ENCODE measurements at regions not wholly inside any gene's neighbourhood (a gene's known extent, or its start where the extent isn't known, plus 50 kb on each side); places are given as distances from the start of the nearest gene placed in this dataset.
A peak's percentile ranks its signal among the peaks of the same experiment; 100 is the strongest.
"Not testable (repeated sequence)": the region's sequence is repeated elsewhere in the genome, so short reads cannot be mapped to it uniquely, and the experiment has no call there.

DNA sequence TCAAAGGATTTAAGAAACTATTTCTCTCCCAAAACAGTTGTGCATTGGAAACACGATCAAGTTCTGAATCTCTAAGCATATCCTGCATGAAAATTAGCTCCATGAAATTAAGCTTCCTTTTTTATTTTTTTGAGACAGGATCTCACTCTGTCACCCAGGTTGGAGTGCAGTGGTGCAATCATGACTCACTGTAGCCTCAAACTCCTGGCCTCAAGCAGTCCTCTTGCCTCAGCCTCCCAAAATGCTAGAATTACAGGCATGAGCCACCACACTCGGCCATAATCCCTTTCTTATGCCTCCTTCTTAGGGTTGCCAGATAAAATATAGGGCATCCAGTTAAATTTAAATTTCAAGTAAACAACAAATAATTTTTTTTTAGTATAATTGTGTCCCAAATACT lies 124.4 kb downstream of the ARL4C start:
- Histone ChIP-seq H3K9me3 (ENCODE audit: control insufficient read depth in 2 of 2, insufficient read depth in 1 of 2, low read depth in 1 of 2, low read length in 1 of 2) (no peaks in the 10 kb centered on the region), H3K4me1 (ENCODE audit: control insufficient read depth in 2 of 2, insufficient read depth in 2 of 2, low read length in 1 of 2) (peaks cover 5 to 11% of the 10 kb centered on the region in 2 donors), H3K4me3 (ENCODE audit: low read depth in 1 of 2, low read length in 2 of 2) (no peak overlapping the region), H3K27me3 (ENCODE audit: control insufficient read depth in 1 of 2, insufficient read depth in 2 of 2, low read length in 2 of 2) (no peaks in the 10 kb centered on the region), H3K36me3 (ENCODE audit: control insufficient read depth in 2 of 2, insufficient read depth in 2 of 2, low read length in 1 of 2) (no peaks in the 10 kb centered on the region), H3K27ac (ENCODE audit: low read depth in 2 of 2, low read length in 1 of 2) (peak overlapping the region; percentile 10 to 76)
- WGBS, 2 donors = 45 to 59% methylated on average over 2 of the region's 2 CpGs

GRCh38 chr2:234368861-234369261 lies 128.0 kb downstream of the ARL4C start:
- Histone ChIP-seq H3K4me3 (ENCODE audit: low read depth in 1 of 2, low read length in 2 of 2) (no peak overlapping the region), H3K27ac (ENCODE audit: low read depth in 2 of 2, low read length in 1 of 2) (peak overlapping the region; percentile 85 to 97), H3K27me3 (ENCODE audit: control insufficient read depth in 1 of 2, insufficient read depth in 2 of 2, low read length in 2 of 2) (no peaks in the 10 kb centered on the region), H3K9me3 (ENCODE audit: control insufficient read depth in 2 of 2, insufficient read depth in 1 of 2, low read depth in 1 of 2, low read length in 1 of 2) (no peaks in the 10 kb centered on the region), H3K4me1 (ENCODE audit: control insufficient read depth in 2 of 2, insufficient read depth in 2 of 2, low read length in 1 of 2) (peaks cover 5 to 11% of the 10 kb centered on the region in 2 donors), H3K36me3 (ENCODE audit: control insufficient read depth in 2 of 2, insufficient read depth in 2 of 2, low read length in 1 of 2) (no peaks in the 10 kb centered on the region)
- WGBS, 2 donors = 21 to 31% methylated on average over 1 of the region's 1 CpG

- no peaks in the 10 kb centered on the region for H3K27me3 ChIP-seq (ENCODE audit: control insufficient read depth in 1 of 2, insufficient read depth in 2 of 2, low read length in 2 of 2)
- no peaks in the 10 kb centered on the region for H3K9me3 ChIP-seq (ENCODE audit: control insufficient read depth in 2 of 2, insufficient read depth in 1 of 2, low read depth in 1 of 2, low read length in 1 of 2)
- 46 to 61% methylated on average over 2 of the region's 2 CpGs for WGBS, 2 donors
- H3K4me1 ChIP-seq (ENCODE audit: control insufficient read depth in 2 of 2, insufficient read depth in 2 of 2, low read length in 1 of 2) = peaks cover 5 to 15% of the 10 kb centered on the region in 2 donors
- H3K36me3 ChIP-seq (ENCODE audit: control insufficient read depth in 2 of 2, insufficient read depth in 2 of 2, low read length in 1 of 2) = no peaks in the 10 kb centered on the region
- H3K27ac ChIP-seq (ENCODE audit: low read depth in 2 of 2, low read length in 1 of 2) = peak overlapping the region; percentile 76 to 84
- no peak overlapping the region for H3K4me3 ChIP-seq (ENCODE audit: low read depth in 1 of 2, low read length in 2 of 2)
Observed at GRCh38 chr2:234366891-234367290, 130.0 kb downstream of the ARL4C start.

GRCh38 chr2:234364661-234365060 lies 132.2 kb downstream of the ARL4C start:
- no peak overlapping the region for H3K4me3 ChIP-seq (ENCODE audit: low read depth in 1 of 2, low read length in 2 of 2)
- H3K36me3 ChIP-seq (ENCODE audit: control insufficient read depth in 2 of 2, insufficient read depth in 2 of 2, low read length in 1 of 2) = no peaks in the 10 kb centered on the region
- no peaks in the 10 kb centered on the region for H3K9me3 ChIP-seq (ENCODE audit: control insufficient read depth in 2 of 2, insufficient read depth in 1 of 2, low read depth in 1 of 2, low read length in 1 of 2)
- no peak overlapping the region for H3K27ac ChIP-seq (ENCODE audit: low read depth in 2 of 2, low read length in 1 of 2)
- H3K27me3 ChIP-seq (ENCODE audit: control insufficient read depth in 1 of 2, insufficient read depth in 2 of 2, low read length in 2 of 2) = no peaks in the 10 kb centered on the region
- peaks cover 6 to 23% of the 10 kb centered on the region in 2 donors for H3K4me1 ChIP-seq (ENCODE audit: control insufficient read depth in 2 of 2, insufficient read depth in 2 of 2, low read length in 1 of 2)
- WGBS, 2 donors = 80 to 84% methylated on average over 8 of the region's 8 CpGs

DNA sequence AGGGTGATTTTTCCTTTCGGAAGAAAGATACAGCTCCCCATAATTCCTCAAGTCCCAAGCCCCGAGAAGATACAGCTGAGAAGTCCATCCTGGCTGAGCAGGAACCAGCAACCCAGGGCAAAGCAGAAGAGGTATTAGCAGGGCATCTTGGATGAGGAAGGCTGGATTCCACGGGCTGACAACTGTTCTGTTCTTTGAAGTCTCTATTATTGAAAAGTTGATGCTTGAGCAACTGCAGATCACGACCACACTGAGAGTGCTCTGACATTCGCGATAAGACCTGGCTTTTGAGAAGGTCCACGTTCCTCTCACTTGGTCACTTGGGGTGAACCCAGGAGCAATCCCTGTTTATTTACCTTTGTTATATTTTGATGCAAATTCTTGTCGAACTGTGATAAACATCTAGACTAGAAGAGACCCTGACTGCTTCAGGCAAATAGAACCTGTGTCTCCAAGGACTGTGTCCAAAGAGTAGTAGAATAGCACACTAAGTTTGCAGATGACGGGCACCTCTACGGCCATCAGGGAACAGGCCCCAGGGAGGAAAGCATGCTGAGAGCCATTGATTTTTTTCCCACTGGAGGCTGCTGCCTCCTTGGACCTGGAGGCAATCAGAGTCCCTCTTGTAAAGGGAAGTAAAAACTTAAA lies 133.1 kb downstream of the ARL4C start:
- Histone ChIP-seq H3K27me3 (ENCODE audit: control insufficient read depth in 1 of 2, insufficient read depth in 2 of 2, low read length in 2 of 2) (no peaks in the 10 kb centered on the region), H3K4me1 (ENCODE audit: control insufficient read depth in 2 of 2, insufficient read depth in 2 of 2, low read length in 1 of 2) (peaks cover 6 to 23% of the 10 kb centered on the region in 2 donors), H3K9me3 (ENCODE audit: control insufficient read depth in 2 of 2, insufficient read depth in 1 of 2, low read depth in 1 of 2, low read length in 1 of 2) (no peaks in the 10 kb centered on the region), H3K4me3 (ENCODE audit: low read depth in 1 of 2, low read length in 2 of 2) (no peak overlapping the region), H3K27ac (ENCODE audit: low read depth in 2 of 2, low read length in 1 of 2) (peak overlapping the region; percentile 66 to 69), H3K36me3 (ENCODE audit: control insufficient read depth in 2 of 2, insufficient read depth in 2 of 2, low read length in 1 of 2) (no peaks in the 10 kb centered on the region)
- 53 to 56% methylated on average over 10 of the region's 10 CpGs for WGBS, 2 donors

GRCh38 chr2:234363011-234363487 lies 133.8 kb downstream of the ARL4C start:
- WGBS, 2 donors = 17 to 25% methylated on average over 4 of the region's 4 CpGs
- no peaks in the 10 kb centered on the region for H3K36me3 ChIP-seq (ENCODE audit: control insufficient read depth in 2 of 2, insufficient read depth in 2 of 2, low read length in 1 of 2)
- H3K4me1 ChIP-seq (ENCODE audit: control insufficient read depth in 2 of 2, insufficient read depth in 2 of 2, low read length in 1 of 2) = peaks cover 3 to 18% of the 10 kb centered on the region in 2 donors
- peak overlapping the region; percentile 13 to 38 for H3K27ac ChIP-seq (ENCODE audit: low read depth in 2 of 2, low read length in 1 of 2)
- H3K27me3 ChIP-seq (ENCODE audit: control insufficient read depth in 1 of 2, insufficient read depth in 2 of 2, low read length in 2 of 2) = no peaks in the 10 kb centered on the region
- H3K9me3 ChIP-seq (ENCODE audit: control insufficient read depth in 2 of 2, insufficient read depth in 1 of 2, low read depth in 1 of 2, low read length in 1 of 2) = no peaks in the 10 kb centered on the region
- no peak overlapping the region for H3K4me3 ChIP-seq (ENCODE audit: low read depth in 1 of 2, low read length in 2 of 2)

DNA sequence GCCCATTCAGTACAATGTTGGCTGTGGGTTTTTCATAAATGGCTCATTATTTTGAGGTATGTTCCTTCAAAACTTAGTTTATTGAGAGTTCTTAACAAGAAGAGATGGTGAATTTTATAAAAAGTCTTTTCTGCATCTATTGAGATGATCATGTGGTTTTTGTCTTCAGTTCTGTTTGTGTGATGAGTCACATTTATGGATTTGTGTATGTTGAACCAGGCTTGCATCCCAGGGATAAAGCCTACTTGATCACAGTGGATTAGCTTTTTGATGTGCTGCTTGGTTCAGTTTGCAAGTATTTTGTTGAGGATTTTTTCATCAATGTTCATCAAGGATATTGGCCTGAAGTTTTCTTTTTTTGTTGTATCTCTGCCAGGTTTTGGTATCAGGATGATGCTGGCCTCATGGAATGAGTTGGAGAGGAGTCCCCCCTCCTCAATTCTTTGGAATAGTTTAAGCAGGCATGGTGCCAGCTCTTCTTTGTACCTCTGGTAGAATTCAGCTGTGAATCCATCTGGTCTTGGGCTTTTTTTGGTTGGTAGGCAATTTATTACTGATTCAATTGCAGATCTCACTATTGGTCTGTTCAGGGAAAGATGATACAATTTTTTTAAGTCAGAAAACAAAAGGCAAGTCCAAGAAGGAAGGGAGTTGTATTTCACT lies 136.4 kb downstream of the ARL4C start:
- Histone ChIP-seq H3K4me1 (ENCODE audit: control insufficient read depth in 2 of 2, insufficient read depth in 2 of 2, low read length in 1 of 2) (peaks cover 3 to 12% of the 10 kb centered on the region in 2 donors), H3K27ac (ENCODE audit: low read depth in 2 of 2, low read length in 1 of 2) (peak overlapping the region in 1 of 2 donors; percentile 32)
- not testable (repeated sequence) for H3K9me3 ChIP-seq (ENCODE audit: control insufficient read depth in 2 of 2, insufficient read depth in 1 of 2, low read depth in 1 of 2, low read length in 1 of 2); H3K27me3 ChIP-seq (ENCODE audit: control insufficient read depth in 1 of 2, insufficient read depth in 2 of 2, low read length in 2 of 2); H3K36me3 ChIP-seq (ENCODE audit: control insufficient read depth in 2 of 2, insufficient read depth in 2 of 2, low read length in 1 of 2); H3K4me3 ChIP-seq (ENCODE audit: low read depth in 1 of 2, low read length in 2 of 2)

GRCh38 chr2:234357666-234358065 lies 139.2 kb downstream of the ARL4C start:
- WGBS, 2 donors = 76 to 77% methylated on average over 2 to 3 of the region's 3 CpGs
- Histone ChIP-seq H3K9me3 (ENCODE audit: control insufficient read depth in 2 of 2, insufficient read depth in 1 of 2, low read depth in 1 of 2, low read length in 1 of 2) (no peaks in the 10 kb centered on the region), H3K27ac (ENCODE audit: low read depth in 2 of 2, low read length in 1 of 2) (peak overlapping the region in 1 of 2 donors; percentile 31), H3K27me3 (ENCODE audit: control insufficient read depth in 1 of 2, insufficient read depth in 2 of 2, low read length in 2 of 2) (no peaks in the 10 kb centered on the region), H3K4me1 (ENCODE audit: control insufficient read depth in 2 of 2, insufficient read depth in 2 of 2, low read length in 1 of 2) (peaks cover 3 to 8% of the 10 kb centered on the region in 2 donors), H3K36me3 (ENCODE audit: control insufficient read depth in 2 of 2, insufficient read depth in 2 of 2, low read length in 1 of 2) (no peaks in the 10 kb centered on the region), H3K4me3 (ENCODE audit: low read depth in 1 of 2, low read length in 2 of 2) (no peak overlapping the region)

GRCh38 chr2:234355808-234356365 lies 141.0 kb downstream of the ARL4C start:
- peaks cover 0 to 3% of the 10 kb centered on the region in 2 donors for H3K9me3 ChIP-seq (ENCODE audit: control insufficient read depth in 2 of 2, insufficient read depth in 1 of 2, low read depth in 1 of 2, low read length in 1 of 2)
- 71 to 73% methylated on average over 6 of the region's 6 CpGs for WGBS, 2 donors

More at GRCh38 chr2:234355808-234356365, 141.0 kb downstream of the ARL4C start:
- Histone ChIP-seq H3K27me3 (ENCODE audit: control insufficient read depth in 1 of 2, insufficient read depth in 2 of 2, low read length in 2 of 2) (no peaks in the 10 kb centered on the region), H3K27ac (ENCODE audit: low read depth in 2 of 2, low read length in 1 of 2) (no peak overlapping the region), H3K36me3 (ENCODE audit: control insufficient read depth in 2 of 2, insufficient read depth in 2 of 2, low read length in 1 of 2) (no peaks in the 10 kb centered on the region), H3K4me3 (ENCODE audit: low read depth in 1 of 2, low read length in 2 of 2) (no peak overlapping the region), H3K4me1 (ENCODE audit: control insufficient read depth in 2 of 2, insufficient read depth in 2 of 2, low read length in 1 of 2) (no peaks in the 10 kb centered on the region)

Data from esophagus (tissue), 2 donors.